Tibial nerve (tissue), 4 donors: ENCODE measurements at regions not wholly inside any gene's neighbourhood (a gene's known extent, or its start where the extent isn't known, plus 50 kb on each side); places are given as distances from the start of the nearest gene placed in this dataset.

Experiments used
- EP300 ChIP-seq, 2 donors: sonication (generic); formaldehyde crosslinking; IDR thresholded peaks; one replicate each; pipeline ENCODE4 v1.6.1; 2017; ENCODE audit warnings: antibody characterized with exemption in 2 of 2, mild to moderate bottlenecking in 1 of 2
- POLR2A ChIP-seq, 2 donors: fragments of 450-650 bp; IDR thresholded peaks; one replicate each; pipeline ENCODE4 v1.6.1; 2017; ENCODE audit warnings: antibody characterized with exemption in 2 of 2, mild to moderate bottlenecking in 2 of 2, moderate library complexity in 2 of 2
- TF ChIP-seq, protein P1 (sequence below), 5 experiments: fragments of 200-600 bp in 3 of 5; fragments of 450-650 bp in 2 of 5; sonication (generic) in 3 of 5; IDR thresholded peaks; one replicate each; pipeline ENCODE4 v1.5.1; 2016 to 2019; ENCODE audit warnings: antibody characterized with exemption in 5 of 5, mild to moderate bottlenecking in 3 of 5, moderate library complexity in 2 of 5

DNA sequence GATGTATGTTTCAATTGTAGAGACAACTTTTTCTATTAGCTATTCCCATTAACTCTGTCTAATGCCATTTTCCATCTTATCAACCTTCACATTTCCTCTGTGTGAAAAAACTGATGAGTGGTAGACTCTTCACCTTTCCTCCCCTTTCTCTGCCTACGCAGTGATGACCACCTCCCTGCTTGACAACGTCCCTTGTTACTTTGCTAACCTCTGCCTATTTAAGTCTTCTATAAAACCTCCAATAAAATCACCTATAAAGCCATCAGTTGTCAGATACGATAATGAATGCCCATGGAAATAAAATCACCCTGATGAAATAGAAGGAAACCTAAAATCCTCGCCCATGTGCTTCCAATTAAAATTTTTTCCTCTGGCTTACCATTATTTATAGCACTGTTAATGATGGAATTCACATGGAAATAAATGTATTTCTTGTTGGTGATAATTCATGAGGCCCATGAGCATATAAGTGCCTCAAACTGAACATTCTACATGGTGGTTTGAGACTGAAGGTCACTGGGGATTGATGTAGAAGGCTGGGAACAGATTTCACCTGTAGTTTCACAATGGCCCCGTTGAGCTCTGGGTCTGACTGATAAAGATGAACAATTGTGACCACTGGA lies 1454.0 kb upstream of the SEL1L start:
- TF ChIP-seq, protein P1, sequence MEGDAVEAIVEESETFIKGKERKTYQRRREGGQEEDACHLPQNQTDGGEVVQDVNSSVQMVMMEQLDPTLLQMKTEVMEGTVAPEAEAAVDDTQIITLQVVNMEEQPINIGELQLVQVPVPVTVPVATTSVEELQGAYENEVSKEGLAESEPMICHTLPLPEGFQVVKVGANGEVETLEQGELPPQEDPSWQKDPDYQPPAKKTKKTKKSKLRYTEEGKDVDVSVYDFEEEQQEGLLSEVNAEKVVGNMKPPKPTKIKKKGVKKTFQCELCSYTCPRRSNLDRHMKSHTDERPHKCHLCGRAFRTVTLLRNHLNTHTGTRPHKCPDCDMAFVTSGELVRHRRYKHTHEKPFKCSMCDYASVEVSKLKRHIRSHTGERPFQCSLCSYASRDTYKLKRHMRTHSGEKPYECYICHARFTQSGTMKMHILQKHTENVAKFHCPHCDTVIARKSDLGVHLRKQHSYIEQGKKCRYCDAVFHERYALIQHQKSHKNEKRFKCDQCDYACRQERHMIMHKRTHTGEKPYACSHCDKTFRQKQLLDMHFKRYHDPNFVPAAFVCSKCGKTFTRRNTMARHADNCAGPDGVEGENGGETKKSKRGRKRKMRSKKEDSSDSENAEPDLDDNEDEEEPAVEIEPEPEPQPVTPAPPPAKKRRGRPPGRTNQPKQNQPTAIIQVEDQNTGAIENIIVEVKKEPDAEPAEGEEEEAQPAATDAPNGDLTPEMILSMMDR (IDR thresholded peaks at IDR 0.05) = no peak
- TF ChIP-seq POLR2A (IDR thresholded peaks at IDR 0.05) (no peak), EP300 (IDR thresholded peaks at IDR 0.05) (no peak)
